ENCODE measurements at regions not wholly inside any gene's neighbourhood (a gene's known extent, or its start where the extent isn't known, plus 50 kb on each side); places are given as distances from the start of the nearest gene placed in this dataset.
"Not testable (repeated sequence)": the region's sequence is repeated elsewhere in the genome, so short reads cannot be mapped to it uniquely, and the experiment has no call there.

DNA sequence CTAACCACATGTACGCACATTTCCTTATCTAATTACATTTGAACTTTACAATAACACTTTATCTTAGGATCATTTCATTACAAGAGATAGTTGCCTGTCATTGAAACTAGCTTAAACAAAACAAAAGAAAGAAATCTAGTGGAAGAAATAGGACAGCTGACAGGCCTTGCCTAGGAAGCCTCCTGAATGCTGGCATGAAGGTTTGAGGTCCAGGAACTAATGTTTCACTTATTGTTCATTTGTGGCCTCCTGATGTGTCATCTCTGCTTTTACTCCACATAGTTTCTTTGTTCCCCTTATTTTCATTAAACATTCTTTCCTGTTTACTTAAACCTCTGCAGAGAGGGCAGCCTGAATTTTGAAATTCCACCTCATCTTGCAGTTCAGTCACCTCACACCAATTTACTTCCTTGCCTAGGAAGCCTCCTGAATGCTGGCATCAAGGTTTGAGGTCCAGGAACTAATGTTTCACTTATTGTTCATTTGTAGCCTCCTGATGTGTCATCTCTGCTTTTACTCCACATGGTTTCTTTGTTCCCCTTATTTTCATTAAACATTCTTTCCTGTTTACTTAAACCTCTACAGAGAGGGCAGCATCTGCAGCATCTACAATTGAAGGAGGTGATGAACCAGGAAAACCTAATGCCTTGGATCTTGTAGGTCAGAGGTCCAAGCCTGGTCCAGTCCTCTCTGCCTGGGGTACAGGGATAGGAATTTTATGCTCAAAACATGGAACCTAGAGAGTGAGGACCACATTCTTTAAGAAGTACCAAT, 319.2 kb downstream of the SPATA31A1 start:
- not testable (repeated sequence) for DNase-seq (ENCODE audit: low spot score)

- DNase-seq (ENCODE audit: low spot score) = not testable (repeated sequence)
These were observed 319.7 kb downstream of the SPATA31A1 start for GRCh38 chr9:39675211-39675553.

DNA sequence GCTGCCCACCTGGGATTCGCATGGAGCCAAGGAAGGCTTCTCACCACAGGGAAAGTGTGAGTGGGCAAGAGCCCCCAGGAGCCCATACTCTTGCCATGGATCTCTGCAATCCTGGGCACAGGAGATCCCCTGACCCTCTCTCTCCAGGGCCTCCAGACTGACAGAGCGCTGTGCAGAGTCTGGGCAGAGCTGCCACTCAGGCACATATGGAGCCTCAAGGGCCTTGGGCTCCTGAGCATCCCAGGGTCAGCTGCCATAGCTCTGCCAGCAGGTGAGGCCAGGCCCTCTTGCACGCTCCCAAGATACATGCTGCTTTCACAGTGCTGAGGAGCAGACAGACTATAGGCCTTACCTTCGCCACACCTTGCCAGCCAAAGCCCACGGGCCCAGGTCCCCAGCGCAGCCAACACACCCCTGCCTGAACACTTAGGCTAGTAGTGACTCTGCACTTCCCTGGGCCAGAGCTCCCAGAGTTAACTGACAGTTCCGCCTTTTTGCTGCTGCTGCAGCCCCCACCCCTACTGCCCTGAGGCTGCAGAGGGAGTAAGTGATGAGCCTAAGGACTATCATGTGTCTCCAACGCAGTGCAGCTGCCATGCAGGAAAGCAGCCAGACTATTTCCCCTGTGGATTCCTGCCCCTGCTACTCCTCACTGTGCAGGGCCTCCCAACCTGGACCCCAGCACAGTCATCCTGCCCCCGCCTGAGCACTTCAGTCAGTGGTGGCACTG, 323.2 kb downstream of the SPATA31A1 start:
- DNase-seq (ENCODE audit: low spot score) = not testable (repeated sequence)

GRCh38 chr9:39680694-39681401, 325.4 kb downstream of the SPATA31A1 start:
- not testable (repeated sequence) for DNase-seq (ENCODE audit: low spot score)

GRCh38 chr9:39728862-39729261, 373.4 kb downstream of the SPATA31A1 start:
- DNase-seq (ENCODE audit: low spot score) = not testable (repeated sequence)

- DNase-seq (ENCODE audit: low spot score) = not testable (repeated sequence)
These were observed 389.4 kb downstream of the SPATA31A1 start for GRCh38 chr9:39744898-39745297.

DNA sequence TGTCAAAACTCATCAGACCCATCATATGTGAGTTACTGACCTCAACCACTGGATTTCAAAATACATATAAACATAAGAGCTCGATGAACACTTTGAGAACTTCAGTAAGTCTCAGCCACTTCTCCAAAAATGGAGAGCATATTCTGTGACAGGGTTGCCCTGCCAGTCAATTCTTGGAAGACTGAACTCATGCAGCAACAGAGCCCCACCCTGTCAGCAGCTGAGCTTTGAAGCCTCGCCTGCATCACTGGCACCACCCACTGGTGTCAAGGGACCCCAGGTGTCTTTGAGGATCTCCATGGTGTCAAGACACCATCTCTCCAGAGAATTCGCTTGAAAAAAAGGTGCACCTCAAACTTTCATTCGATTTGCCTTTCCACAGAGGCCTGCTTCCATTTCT, 420.1 kb downstream of the SPATA31A1 start:
- not testable (repeated sequence) for DNase-seq (ENCODE audit: low spot score)

DNA sequence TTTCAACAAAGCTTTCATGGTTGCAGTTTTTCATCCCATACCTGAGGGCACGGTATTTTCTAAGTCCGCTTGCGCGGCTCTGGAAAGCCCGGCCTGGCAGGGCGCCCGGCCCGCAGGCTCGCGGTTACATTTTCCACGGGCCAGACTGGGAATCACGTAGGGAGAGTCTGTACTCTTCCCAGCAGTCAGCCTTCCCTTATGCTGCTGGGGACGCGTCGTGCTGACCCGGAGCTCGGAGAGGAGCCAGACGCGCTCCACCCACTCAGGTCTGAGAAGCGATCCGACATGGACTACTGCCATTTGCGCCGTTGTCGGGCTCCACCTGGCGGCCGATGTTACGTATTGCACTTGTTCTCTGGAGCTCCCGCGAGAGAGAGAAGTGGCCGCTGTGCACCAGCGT, 435.9 kb downstream of the SPATA31A1 start:
- not testable (repeated sequence) for DNase-seq (ENCODE audit: low spot score)

GRCh38 chr9:39797935-39798334, 442.5 kb downstream of the SPATA31A1 start:
- DNase-seq (ENCODE audit: low spot score) = not testable (repeated sequence)

DNA sequence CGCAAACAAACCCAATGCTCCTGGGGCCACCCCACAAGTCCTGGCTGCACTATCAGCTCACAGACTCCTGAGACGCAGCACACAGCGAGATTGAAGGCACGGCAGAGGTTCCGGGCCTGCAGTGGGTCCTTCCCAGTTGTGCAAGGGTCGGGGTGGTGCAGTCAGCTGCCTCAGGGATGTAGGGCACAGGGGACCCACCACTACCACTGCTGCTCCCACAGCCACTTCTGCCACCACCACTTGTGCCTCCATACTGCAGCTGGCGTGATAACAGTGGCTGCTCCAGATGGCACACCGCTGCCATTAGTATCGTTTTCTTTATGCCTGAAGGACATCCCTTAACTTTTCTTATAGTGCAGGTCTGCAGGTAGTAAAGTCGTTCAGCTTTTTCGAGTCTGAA, 443.8 kb downstream of the SPATA31A1 start:
- DNase-seq (ENCODE audit: low spot score) = not testable (repeated sequence)

GRCh38 chr9:39802561-39802960, 447.1 kb downstream of the SPATA31A1 start:
- not testable (repeated sequence) for DNase-seq (ENCODE audit: low spot score)

DNA sequence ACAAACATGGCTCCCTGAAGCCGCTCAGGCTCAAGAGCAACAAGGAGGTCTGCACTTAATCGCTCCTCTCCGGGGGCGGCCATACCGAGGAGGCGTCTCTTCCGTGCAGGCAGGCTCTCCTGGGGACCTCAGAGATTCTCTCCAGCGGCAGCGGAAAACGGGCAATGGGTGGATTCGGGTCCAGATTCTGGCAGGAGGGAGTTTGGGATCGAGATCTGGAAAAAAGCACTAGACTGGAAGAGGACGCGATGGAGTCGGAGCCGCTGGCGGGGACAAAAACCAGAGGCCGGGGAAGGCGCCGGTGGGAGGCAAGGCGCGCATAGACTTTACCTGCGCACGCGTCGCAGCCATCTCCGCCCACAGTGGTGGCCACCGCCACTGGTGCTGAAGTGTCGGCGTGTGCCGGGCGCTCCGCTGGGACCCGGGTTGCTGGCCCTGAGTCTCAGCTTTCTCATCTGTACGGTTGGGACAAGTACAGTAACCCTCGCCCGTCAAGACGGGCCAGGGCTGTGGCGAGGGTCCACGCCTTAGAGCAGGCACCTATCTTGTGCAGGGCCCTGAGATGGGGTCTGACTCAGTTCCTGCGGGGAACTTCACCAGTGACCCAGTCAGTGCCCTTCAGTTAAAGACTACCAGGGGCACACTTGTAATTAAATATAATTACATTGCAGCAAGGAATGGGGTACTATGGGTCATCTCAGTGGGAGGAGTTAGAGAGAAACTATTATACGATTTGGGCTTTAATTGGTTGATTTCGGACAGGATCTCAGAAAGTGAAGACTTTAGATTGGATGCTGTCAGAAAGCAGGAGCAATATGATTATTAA, 454.1 kb downstream of the SPATA31A1 start:
- DNase-seq (ENCODE audit: low spot score) = not testable (repeated sequence)

DNA sequence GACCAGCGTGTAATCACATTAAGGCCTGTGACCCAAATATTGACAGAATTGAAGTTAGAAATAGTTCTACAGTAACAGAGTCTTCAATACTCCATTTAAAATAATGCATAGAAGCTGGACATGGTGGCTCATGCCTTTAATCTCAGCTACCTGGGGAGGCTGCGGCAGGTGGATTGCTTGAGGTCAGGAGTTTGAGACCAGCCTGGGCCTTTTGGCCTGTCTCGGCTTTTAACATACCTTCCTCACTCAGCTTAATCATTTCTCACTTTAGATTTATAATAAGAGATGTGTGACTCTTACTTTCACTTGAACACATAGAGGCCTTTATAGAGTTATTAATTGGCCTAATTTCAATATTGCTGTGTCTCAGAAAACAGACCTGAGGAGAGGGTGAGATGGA, 454.9 kb downstream of the SPATA31A1 start:
- not testable (repeated sequence) for DNase-seq (ENCODE audit: low spot score)

- DNase-seq (ENCODE audit: low spot score) = not testable (repeated sequence)
These were observed 456.1 kb downstream of the SPATA31A1 start for GRCh38 chr9:39811615-39812014.

DNA sequence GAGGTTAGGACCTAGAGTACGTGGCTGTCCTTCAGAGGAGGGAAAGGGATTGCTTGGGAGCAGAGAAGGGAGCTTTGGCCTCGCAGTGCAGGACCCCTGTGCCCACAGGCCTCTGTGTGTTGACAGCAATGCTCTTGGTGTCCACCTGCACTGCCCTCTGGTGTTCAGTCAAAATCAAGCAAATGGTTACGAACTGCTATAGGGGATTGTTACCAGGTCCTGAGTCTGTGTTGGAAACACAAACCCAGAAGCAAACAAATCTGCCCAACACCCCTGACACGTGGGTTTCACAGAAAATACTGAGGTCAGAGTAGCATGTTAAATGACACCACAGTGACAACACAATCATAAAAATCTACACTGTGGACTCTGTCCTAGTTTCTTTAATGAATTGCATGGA, 473.0 kb downstream of the SPATA31A1 start:
- DNase-seq (ENCODE audit: low spot score) = not testable (repeated sequence)
